ENCODE measurements at regions not wholly inside any gene's neighbourhood (a gene's known extent, or its start where the extent isn't known, plus 50 kb on each side); places are given as distances from the start of the nearest gene placed in this dataset.

DNA sequence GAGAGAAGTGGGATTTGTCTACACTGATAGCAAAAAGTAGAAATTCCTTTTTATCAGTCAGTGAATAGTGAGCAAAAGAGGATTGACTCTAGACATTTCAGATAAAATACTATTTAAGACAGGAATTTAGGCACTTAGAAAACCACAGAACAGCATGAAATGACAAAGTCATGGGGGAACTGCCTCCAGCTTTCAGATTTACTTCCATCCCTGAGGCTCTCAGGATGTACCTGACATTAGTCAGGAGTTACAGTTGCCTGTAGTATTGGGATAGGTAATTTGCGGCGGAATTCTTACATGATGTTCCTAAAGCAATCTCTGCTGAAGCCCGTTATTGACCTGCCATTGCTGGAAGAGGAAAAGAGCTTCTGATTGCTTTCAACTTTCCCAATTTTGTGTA lies 337.1 kb upstream of the MAP2 start:
- POLR2A ChIA-PET: no interaction called here
- H3K79me2 ChIP-seq (ENCODE audit: insufficient read depth, low read depth, low read length): no peaks in the 10 kb centered on the region
- intact Hi-C loops (cut with micrococcal nuclease; ENCODE audit: unreplicated experiment): no loop called here

DNA sequence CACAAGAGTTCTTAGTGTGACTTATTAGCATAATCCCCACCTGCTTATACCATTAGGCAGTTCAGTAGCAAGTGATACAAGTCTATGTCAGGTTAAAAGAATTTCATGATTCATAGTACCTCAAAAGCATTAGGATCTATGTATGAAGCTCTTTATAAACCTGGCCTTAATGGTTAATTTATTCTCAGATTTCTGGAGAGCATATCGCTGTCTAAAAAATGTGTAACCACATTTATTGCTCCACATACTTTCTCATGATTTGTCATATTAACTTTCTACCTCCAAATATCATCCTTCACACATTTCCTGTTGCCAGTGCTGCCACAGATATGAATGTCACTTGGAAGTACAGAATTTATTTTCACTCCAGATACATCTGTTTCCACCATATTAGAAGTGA lies 332.8 kb upstream of the MAP2 start:
- Histone ChIP-seq H3K4me3 (ENCODE audit: low read depth, low read length, poor library complexity, severe bottlenecking) (no peak overlapping the region), H3K36me3 (ENCODE audit: insufficient read depth, low read length) (no peaks in the 10 kb centered on the region), H3K9me3 (ENCODE audit: low read length) (no peaks in the 10 kb centered on the region), H3K79me2 (ENCODE audit: insufficient read depth, low read depth, low read length) (no peaks in the 10 kb centered on the region), H3K27ac (ENCODE audit: low read depth, low read length, poor library complexity, severe bottlenecking) (no peak overlapping the region), H2AFZ (ENCODE audit: low read length) (no peak overlapping the region), H3K4me1 (ENCODE audit: insufficient read depth, low read length, poor library complexity, severe bottlenecking) (no peaks in the 10 kb centered on the region), H3K9me2 (ENCODE audit: insufficient read depth, low read length) (no peaks in the 10 kb centered on the region), H3K4me2 (ENCODE audit: low read length) (no peak overlapping the region), H4K20me1 (ENCODE audit: insufficient read depth, low read length) (no peaks in the 10 kb centered on the region)
- BruUV-seq (replicated peaks): no TSS peak
- ChIA-PET CTCF (ENCODE audit: unreplicated experiment) (no interaction called here), POLR2A (no interaction called here)
- no peak for TF ChIP-seq EZH2phosphoT487 (IDR thresholded peaks at IDR 0.05; ENCODE audit: borderline replicate concordance, low read depth, low read length)
- TF ChIP-seq, protein P1, sequence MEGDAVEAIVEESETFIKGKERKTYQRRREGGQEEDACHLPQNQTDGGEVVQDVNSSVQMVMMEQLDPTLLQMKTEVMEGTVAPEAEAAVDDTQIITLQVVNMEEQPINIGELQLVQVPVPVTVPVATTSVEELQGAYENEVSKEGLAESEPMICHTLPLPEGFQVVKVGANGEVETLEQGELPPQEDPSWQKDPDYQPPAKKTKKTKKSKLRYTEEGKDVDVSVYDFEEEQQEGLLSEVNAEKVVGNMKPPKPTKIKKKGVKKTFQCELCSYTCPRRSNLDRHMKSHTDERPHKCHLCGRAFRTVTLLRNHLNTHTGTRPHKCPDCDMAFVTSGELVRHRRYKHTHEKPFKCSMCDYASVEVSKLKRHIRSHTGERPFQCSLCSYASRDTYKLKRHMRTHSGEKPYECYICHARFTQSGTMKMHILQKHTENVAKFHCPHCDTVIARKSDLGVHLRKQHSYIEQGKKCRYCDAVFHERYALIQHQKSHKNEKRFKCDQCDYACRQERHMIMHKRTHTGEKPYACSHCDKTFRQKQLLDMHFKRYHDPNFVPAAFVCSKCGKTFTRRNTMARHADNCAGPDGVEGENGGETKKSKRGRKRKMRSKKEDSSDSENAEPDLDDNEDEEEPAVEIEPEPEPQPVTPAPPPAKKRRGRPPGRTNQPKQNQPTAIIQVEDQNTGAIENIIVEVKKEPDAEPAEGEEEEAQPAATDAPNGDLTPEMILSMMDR (conservative IDR thresholded peaks at IDR 0.05; ENCODE audit: low read length): no peak
- DNase-seq (ENCODE audit: low spot score): no peak
- intact Hi-C loops (cut with micrococcal nuclease; ENCODE audit: unreplicated experiment): no loop called here

More for the DNA sequence above, 337.1 kb upstream of the MAP2 start:
- Histone ChIP-seq H2AFZ (ENCODE audit: low read length) (no peak overlapping the region), H3K27ac (ENCODE audit: low read depth, low read length, poor library complexity, severe bottlenecking) (no peak overlapping the region), H4K20me1 (ENCODE audit: insufficient read depth, low read length) (no peaks in the 10 kb centered on the region), H3K9me3 (ENCODE audit: low read length) (no peaks in the 10 kb centered on the region), H3K36me3 (ENCODE audit: insufficient read depth, low read length) (no peaks in the 10 kb centered on the region), H3K4me3 (ENCODE audit: low read depth, low read length, poor library complexity, severe bottlenecking) (no peak overlapping the region), H3K9me2 (ENCODE audit: insufficient read depth, low read length) (no peaks in the 10 kb centered on the region), H3K4me2 (ENCODE audit: low read length) (no peak overlapping the region), H3K4me1 (ENCODE audit: insufficient read depth, low read length, poor library complexity, severe bottlenecking) (no peaks in the 10 kb centered on the region)
- no peak for DNase-seq (ENCODE audit: low spot score)
- CTCF ChIA-PET (ENCODE audit: unreplicated experiment): no interaction called here
- TF ChIP-seq, protein P1 (conservative IDR thresholded peaks at IDR 0.05; ENCODE audit: low read length): no peak
- no peak for TF ChIP-seq EZH2phosphoT487 (IDR thresholded peaks at IDR 0.05; ENCODE audit: borderline replicate concordance, low read depth, low read length)
- BruUV-seq (replicated peaks): no TSS peak

DNA sequence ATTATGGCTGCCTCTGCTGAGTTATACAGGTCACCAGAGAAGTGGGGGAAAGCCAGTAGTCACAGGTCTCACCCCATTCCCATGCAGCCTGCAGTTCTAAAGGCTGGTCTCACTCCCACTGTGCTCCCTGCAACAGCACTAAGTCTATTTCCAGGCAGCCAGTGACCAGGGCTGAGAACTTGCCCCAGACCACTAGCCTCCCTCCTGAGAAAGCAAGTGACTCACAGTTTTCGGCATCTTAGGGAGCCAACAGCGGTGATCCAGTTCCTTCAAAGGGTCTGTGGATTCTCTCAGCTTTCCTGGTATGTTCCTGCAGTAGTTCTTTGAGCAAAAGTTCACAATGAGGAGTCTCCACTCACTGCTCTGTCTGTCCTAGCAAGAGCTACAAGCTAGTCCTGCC lies 329.6 kb upstream of the MAP2 start:
- Histone ChIP-seq H3K27ac (ENCODE audit: low read depth, low read length, poor library complexity, severe bottlenecking) (no peak overlapping the region), H3K9me2 (ENCODE audit: insufficient read depth, low read length) (no peaks in the 10 kb centered on the region), H3K79me2 (ENCODE audit: insufficient read depth, low read depth, low read length) (no peaks in the 10 kb centered on the region), H4K20me1 (ENCODE audit: insufficient read depth, low read length) (no peaks in the 10 kb centered on the region), H3K36me3 (ENCODE audit: insufficient read depth, low read length) (no peaks in the 10 kb centered on the region), H3K4me1 (ENCODE audit: insufficient read depth, low read length, poor library complexity, severe bottlenecking) (no peaks in the 10 kb centered on the region), H2AFZ (ENCODE audit: low read length) (no peak overlapping the region), H3K9me3 (ENCODE audit: low read length) (no peaks in the 10 kb centered on the region), H3K4me2 (ENCODE audit: low read length) (no peak overlapping the region), H3K4me3 (ENCODE audit: low read depth, low read length, poor library complexity, severe bottlenecking) (no peak overlapping the region)
- TF ChIP-seq, protein P1 (conservative IDR thresholded peaks at IDR 0.05; ENCODE audit: low read length): no peak
- TF ChIP-seq EZH2phosphoT487 (IDR thresholded peaks at IDR 0.05; ENCODE audit: borderline replicate concordance, low read depth, low read length): no peak
- ChIA-PET POLR2A (no interaction called here), CTCF (ENCODE audit: unreplicated experiment) (no interaction called here)
- intact Hi-C loops (cut with micrococcal nuclease; ENCODE audit: unreplicated experiment): no loop called here
- no peak for DNase-seq (ENCODE audit: low spot score)
- no TSS peak for BruUV-seq (replicated peaks)
